DMS53 treated with DMSO at 0.1 percent for 48 hours (cell line): ENCODE measurements at regions not wholly inside any gene's neighbourhood (a gene's known extent, or its start where the extent isn't known, plus 50 kb on each side); places are given as distances from the start of the nearest gene placed in this dataset.

Source experiments
- DNase-seq: peaks from one replicate; lab custom pipeline; 2025; ENCODE audit not compliant: unreplicated experiment; lab: John Stamatoyannopoulos, UW

DNA sequence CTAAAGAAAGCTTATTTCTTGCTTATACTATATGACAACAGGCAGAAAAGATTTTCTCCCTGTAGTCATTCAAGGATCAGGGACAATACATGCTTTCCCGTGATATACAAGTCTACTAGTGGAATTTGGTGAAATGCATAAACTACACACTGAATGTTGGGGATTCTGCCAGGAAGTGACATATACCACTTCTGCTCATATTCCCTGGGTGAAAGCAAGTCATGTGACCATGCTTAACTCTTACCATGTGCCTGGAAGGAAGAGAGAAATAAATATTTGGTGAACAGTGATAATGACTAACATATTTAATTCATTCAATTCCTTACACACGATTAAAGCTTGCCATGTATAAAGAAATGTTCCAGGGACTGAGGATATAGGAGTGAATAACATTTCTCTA is 534.6 kb downstream of the PPARGC1A start:
- no peak for DNase-seq

DNA sequence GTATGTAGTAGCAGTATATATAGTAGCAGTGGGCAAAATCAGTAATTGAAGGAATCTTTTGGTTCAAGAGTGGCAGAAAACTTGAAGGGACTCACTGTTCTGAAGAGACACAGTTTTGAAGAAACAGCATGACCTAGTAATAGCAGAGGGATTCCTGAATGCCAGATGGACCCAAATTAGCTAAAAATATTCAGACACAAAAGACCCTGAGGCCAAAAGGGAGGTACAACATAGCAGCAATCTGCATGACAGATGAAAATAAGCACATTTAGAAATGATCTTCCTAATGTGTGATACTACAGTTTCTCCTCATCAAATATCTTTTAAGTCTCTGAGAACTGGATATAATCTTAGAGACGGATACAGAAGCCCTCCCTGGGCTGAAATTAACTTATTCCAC is 536.6 kb downstream of the PPARGC1A start:
- DNase-seq, result no peak

DNA sequence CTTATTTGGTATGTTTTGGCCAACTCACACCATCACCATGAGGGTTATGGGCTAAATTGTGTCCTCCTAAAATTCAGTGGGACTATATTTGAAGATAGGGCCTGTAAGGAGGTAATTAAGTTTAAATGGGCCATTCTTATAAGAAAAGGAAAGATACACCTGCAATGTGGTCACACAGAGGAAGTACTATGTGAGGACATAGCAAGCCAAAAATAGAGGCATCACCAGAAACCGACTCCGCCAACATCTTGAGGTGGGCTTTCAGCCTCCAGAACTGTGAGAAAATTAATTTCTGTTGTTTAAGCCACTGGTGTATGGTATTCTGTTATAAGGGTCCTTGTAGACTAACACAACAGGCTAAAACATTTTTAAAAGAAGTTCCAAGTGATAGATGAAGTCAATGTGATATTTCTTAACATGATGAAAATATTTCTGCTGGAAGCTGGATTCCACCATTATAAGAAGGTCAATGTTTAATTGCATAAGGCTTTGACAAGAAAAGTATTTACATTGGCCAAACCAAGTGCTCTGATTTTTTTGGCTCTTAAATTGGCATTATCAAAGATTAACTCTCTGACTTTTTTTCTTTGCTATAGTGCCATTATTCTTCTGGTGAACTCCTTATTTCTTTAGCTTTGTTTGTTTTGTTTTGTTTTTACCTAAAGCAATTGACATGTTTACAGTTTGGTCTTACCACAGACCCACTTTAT is 540.9 kb downstream of the PPARGC1A start:
- no peak for DNase-seq

DNA sequence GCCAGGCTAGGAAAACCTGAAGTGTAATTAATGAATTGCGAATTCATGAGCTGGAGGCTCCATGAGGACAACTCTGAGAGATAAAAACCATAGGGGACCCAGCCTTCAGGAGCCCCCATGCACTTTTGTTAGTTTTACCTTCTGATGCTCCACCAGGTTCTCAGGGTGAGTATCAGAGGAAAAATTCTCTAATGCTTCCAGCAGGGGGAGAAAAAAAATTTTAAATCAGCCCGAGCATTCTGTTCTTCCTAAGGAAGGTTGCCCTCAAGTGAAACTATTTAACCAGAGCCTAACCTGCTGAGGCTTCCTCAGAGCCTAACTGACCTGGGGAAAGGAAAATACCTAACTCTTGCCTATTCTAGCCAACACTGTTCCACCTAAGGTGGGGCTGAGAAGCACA is 552.6 kb downstream of the PPARGC1A start:
- DNase-seq, result no peak

DNA sequence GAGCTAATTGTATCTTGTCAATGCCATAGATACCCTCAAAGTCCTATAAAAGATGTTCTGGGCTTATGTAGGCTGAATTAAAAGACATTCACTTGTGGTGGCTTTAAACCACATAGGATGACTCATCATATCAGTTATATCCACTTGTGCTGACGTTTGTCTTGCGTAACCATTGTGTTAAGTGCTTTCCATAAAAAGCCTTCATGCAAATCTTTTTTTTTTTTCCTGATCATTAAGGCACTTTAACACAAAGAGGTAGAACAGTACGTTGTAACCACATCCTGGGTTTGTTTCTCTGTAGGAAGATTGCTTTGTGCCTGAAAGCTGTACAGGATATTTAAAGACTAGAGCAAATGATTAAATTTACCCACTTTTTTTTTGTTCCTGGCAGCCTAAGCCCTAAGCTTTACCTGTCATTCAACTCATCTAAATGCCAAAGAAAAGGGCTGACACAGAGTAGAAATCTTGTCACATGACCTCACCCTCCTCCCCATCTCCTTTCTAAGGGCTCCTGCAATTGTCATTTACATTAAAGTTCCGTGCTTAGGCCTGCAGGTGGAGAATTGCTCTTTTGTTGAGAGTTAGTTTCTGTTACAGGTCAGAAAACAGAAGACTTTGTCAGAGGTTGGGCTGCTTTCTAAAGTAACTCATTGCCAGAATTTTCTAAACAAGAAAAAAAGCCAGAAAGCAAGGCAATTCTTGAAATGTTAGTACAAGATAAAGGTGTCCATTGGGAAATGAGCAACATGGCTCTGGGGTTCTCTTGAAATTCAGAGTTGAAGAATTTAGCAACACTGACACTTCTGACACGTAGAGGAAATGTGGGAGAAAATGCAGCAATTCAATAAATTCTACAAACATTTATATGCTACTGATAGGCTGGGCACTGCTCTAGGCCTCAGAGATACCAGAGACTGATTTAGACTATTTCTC is 555.6 kb downstream of the PPARGC1A start:
- DNase-seq, result peak; percentile 97

DNA sequence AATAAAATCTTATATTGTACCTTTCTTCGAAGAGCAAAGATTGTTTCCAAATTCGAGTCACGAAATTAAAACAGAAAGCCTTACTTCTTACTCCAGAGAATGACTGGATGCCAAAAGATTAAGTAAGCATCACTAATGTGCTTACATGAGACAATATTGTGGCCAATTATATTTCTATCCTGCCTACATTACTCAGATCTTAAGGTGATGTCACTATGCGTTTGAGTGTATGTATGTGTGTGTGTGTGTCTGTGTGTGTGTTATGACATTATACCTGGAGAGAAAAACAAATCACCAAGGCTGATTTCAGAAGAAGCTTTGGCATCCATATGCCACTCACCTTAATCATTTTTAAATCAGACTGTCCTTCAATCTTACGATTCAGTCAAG is 556.3 kb downstream of the PPARGC1A start:
- peak; percentile 96 for DNase-seq

DNA sequence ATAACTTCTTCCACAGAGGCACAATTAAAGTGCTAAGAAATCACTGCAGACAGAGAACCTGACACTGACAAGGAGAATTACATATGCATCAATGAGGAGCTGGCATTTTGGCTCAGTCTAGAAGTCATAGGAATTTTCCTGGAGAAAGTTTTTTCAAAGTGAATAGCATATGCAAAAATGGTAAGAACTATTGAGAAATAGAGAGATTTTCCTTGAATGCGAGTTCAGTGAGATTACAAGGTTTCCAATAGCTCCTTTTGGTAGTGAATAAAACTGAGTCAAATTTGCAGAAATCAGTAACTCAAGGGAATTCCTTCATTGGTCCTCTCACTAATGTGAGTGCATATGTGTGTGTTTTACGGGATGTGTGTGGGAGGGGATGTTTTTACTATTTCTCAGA is 557.5 kb downstream of the PPARGC1A start:
- DNase-seq, result no peak

DNA sequence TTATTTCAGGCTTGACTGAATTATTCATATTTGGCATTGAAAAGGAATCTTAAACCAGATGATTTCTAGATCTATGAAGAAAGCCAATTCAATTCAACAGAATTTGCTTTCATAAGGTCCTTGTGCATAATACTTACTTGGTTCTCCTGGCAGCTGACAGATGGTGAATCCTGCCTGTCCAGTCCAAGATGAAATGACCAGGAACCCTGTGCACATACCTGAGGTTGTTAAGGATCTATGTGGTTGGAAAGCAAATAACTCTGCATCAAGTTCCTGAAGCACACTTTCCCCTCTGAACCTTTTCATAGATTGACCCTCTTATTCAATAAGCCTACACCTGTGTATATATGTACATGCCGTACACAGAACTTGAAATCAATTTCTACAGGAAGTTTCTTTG is 562.7 kb downstream of the PPARGC1A start:
- DNase-seq, result no peak

DNA sequence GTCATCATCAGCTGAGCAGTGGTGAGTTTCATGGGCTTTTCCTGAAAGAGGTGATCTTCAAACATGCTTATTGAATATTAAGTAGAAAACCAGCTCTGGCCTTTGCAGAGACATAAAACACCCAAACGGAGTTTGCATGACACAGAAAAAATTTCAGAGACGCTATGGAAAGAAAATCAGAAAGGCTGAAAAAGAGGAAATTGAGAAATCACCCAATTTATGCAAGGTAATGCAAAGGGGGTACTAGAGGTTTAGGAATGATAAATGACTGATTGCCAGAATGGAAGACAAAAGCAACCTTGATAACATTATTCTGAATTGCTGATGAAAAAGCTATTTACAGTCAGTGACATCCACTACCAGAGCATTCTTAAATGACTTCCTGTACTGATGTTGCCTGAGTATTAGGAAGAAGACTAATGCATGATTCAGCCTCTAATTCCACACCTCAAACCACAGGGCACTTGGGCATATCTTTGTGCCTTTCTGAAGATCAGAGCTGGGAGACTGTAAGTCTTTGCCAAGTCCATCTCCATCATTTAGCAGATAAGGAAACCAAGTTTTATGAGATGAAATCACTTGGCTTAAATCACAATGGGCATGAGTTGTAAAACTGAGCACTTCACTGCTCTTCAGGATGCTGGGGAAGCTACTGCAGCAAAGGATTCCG is 565.7 kb downstream of the PPARGC1A start:
- no peak for DNase-seq

DNA sequence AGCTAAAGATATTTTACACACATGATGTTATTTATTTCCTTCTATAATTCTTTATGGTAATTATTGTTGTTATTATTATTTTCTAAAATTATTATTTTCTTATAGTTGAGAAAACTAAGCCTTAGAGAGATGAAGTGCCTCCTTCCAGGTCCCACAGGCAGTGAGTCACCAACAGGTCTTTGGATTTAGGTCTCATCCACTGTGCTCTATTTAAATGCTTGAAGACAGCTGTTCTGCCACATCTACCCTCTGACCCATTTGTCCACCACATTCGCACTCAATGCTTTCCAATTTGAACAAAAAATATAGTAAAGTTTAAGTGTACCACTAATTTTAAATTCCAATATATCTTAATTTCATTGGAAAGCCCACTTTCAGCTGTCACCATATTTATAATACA is 566.4 kb downstream of the PPARGC1A start:
- no peak for DNase-seq

DNA sequence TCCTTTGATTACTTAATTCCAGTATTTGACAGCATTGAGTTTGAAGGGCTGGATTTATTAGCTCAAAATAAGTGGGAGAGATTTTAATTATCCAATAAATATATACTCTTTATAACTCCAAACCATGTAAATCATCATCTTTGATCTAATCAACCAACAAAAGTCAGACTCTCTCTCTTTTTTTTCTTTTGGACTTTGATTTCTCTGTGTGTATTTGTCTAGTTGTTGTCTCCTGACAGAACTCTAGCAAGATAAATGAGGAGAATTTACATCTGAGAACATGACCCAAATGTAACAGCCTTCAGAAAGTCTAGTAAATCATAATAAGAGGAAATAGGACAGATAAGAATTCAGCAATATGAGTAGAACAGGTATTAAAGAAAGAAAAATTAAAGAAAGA is 567.1 kb downstream of the PPARGC1A start:
- no peak for DNase-seq

DNA sequence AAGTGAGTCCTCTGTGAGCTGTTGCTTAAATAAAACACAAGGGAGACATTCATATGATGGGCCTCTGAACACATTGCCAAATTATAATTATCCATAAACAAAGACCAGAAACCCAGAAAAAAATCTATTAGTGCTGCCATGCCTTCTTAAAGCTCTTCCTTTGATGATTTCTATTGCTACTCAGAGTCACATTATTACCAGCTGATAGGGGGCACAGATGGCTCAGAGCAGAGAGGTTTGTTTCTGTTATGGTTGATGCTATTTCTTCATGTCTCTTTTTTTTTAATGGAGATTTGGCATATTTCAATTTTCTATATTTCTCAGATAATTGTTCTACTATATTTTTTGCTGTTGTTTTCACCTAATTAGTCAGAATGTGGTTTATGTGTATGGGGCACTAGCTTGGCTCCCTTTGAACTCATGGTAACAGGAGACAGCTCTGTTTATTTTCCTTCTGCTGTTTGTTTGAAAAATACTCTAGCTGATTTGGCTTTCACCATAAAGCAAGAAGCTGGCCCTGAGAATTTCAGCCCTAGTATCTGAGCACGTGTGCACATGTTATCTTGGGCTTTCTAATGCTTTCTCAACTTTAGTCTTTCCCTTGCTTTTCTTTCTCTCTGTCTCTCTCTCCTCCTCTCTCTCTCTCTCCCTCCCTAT is 568.8 kb downstream of the PPARGC1A start:
- DNase-seq, result no peak

DNA sequence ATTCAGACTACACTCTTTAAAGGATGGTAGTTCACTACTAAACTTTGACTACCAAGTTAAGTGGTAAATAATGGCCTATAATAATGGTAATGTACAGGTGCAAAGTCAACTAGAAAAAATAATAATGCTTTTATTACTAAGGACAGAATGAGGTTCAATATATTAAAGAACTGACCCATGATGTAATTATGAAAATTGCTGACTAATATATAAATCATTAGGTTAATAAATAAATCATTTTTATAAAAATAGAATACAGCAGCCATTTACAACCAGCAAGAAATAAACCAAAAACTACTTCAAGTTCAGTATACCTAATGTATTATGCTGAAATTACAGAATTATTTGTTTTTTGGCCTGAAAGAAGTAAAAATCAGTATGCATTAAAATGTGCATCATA is 577.2 kb downstream of the PPARGC1A start:
- no peak for DNase-seq

DNA sequence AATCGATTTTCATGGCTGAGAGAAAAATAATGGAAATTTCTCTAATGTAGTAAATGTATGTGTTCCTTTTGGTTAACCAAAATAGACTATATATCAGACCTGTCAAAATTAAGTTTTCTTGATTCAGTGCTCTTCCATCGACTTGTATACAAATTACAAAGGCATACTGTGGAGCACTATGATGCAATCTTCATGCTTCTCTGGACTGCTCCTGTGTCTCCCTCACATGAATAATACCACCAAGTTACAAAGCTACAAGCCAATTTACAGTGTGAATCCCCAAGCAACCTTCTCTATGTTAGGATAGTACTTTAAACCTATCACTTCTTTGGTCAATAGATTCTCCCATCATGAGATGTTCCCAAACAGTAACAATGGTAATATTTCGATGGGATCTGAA is 577.9 kb downstream of the PPARGC1A start:
- no peak for DNase-seq

DNA sequence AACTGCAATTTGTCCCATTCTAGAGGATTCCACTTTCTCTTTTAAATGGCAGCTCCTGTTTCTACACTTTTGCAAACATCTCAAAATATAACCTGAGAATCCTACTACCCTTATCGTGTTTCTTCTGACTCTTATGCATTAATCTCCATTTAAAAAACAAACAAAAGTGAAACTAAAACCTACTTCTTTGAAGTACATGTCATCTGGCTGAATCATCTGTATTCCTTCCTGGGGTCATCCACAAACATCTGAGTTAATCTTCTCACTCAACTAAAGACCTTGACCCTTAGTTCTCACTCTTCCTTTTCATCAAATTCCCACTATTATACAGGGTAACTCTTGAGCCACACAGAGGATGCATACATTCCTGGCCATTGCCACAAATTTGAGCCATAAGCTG is 584.8 kb downstream of the PPARGC1A start:
- peak; percentile 29 for DNase-seq

DNA sequence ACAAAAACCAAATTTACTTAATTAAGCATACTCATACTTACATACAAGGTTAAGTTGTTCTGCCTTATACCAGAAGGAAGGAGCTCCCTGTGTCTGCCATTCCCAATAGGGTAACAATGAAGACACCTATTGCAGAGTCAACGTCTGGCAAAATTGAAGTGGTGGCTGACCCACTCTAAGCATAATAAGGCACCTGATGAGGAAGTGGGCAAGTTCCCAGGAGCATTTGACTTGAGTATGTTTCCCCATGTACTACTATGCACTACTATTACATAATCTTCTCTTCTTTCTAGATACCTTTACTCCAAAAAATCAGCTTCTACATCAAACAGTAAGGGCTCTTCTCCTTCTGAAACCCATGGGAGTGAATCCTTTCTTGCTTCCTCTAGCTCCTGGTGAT is 591.5 kb downstream of the PPARGC1A start:
- no peak for DNase-seq

DNA sequence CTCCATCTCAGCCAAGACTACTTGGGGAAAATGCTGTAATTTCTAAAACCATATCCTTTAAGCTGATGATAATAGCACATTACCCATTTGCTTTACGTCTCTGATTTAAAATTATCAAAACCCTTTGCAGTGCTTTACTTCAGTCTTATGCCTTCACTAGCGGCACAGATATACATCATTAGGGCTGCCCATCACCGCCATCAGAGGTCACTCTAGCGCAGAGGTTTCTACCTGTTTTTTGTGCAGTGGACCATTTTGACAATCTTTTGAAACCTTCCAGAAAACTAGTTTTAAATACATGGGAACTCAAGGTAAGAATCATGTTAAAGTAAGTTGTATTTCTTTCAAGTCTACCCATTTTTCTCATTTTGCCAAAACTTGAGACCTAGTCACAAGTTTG is 592.5 kb downstream of the PPARGC1A start:
- DNase-seq, result no peak

DNA sequence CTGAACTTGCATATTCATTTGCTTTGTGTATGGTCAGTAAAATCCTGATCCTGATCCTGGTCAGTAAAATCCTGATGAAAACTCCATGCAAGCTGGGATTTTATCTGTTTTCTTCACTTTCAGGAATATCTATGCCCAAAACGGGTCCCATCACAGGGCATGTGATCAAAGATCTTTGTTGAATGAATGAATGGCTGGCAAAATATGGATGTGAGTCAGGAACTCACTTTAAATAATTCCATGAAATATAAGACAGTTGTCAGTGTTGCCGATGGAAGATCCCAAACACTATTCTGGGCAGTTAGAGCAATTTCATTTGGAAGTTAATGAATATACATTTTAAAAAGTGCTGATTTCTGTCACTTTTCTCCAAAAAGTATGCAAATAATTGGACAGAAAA is 598.4 kb downstream of the GBA3 start:
- no peak for DNase-seq

DNA sequence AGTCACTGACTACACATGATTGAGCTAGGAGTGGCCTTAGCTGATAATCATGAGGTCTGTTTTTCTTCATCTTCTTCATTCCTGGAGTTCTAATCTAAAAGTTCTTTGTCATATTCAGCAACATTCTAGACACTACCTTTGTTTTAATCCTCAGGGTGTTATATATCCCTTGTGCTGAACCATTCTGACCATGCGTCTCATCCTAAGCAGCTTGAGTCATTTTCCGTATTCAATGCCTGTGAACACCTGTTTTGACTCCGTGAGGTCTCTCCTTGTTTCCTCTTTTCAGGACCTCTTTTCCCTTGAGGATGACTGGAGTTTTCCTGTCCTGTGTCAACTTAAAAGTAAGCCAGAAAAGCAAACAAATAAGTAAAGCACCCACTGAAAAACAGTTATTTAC is 597.9 kb downstream of the GBA3 start:
- DNase-seq, result peak; percentile 83

DNA sequence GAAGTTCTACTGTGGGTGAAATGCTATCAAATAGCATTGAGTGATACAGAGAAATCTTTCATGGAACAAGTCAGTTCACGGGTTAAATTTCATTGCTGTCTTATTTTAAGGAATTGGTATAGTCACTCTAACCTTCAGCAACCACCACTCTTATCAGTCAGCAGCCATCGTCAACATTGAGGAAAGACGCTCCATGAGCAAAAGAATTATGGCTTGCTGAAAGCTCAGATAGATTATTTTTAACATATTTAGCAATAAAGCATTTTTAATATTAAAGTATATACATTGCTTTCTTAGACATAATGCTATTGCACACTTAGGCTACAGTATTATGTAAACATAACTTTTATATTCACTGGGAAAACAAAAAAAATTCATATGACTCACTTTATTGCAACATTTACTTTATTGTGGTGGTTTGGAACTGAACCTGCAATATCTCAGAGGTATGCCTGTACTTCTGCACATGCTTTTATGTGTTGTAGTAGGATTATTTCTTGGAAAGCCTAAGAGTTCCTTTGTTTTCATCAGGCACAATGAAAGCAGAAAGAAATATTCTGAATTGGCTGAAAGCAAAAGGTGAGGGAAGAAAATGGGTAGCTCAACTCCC is 586.7 kb downstream of the GBA3 start:
- DNase-seq, result no peak

DNA sequence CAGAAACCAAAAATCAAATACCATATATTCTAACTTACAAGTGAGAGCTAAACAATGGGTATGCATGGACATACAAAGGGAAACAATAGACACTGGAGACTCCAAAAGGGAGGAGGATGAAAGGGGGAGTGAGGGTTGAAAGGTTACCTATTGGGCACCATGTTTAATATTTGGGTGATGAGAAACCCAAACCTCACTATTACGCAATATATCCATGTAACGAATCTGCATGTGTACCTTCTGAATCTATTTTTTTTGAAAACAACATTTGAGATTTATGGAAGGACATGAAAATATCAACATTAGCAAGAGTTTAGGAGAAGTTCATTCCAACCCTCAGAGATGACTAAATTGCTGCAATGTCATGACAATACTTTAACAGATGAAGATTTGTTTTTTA is 586.1 kb downstream of the GBA3 start:
- no peak for DNase-seq
